PC-9 (cell line): ENCODE measurements at regions not wholly inside any gene's neighbourhood (a gene's known extent, or its start where the extent isn't known, plus 50 kb on each side); places are given as distances from the start of the nearest gene placed in this dataset.

Experiments used
- BruUV-seq: library from RNA; stranded (reverse); fragments of 400-500 nt; replicated peaks from 2 replicates; lab custom pipeline; 2021; lab: Mats Ljungman, UMichigan
- CTCF ChIA-PET: fragments of 300-600 bp; sonication (Branson Sonifier 250); formaldehyde crosslinking; loops from one replicate; lab custom pipeline; 2022; ENCODE audit warnings: antibody characterized with exemption; lab: Charles Lee
- POLR2A ChIA-PET: fragments of 300-600 bp; sonication (Branson Sonifier 250); formaldehyde crosslinking; loops from one replicate; lab custom pipeline; 2022; ENCODE audit warnings: antibody characterized with exemption; ENCODE audit not compliant: unreplicated experiment; lab: Charles Lee
- DNase-seq, 2 experiments: peaks; one replicate each; pipeline versions ENCODE4 v3.0.0 to v3.0.0-alpha.2; 2015 to 2022; ENCODE audit warnings: mixed read lengths in 1 of 2
- H2AFZ ChIP-seq: fragments of 200-600 bp; sonication (generic); 2 replicates; pipeline ENCODE4 v1.8.1; 2017; ENCODE audit warnings: antibody characterized with exemption
- H3F3A ChIP-seq: fragments of 200-600 bp; sonication (generic); 2 replicates; pipeline ENCODE4 v1.8.1; 2017; ENCODE audit warnings: antibody characterized with exemption, mild to moderate bottlenecking, low read depth; ENCODE audit not compliant: insufficient read depth
- H3K27ac ChIP-seq: fragments of 200-600 bp; sonication (generic); 2 replicates; pipeline ENCODE4 v1.6.1; 2016; ENCODE audit warnings: mixed run types
- H3K27me3 ChIP-seq: fragments of 200-600 bp; sonication (generic); 2 replicates; pipeline ENCODE4 v1.6.1; 2016; ENCODE audit warnings: low read depth, mixed run types; ENCODE audit not compliant: insufficient read depth
- H3K36me3 ChIP-seq: fragments of 200-600 bp; sonication (generic); 2 replicates; pipeline ENCODE4 v1.6.1; 2016; ENCODE audit warnings: low read depth, mixed run types
- H3K4me1 ChIP-seq: fragments of 200-600 bp; sonication (generic); replicated peaks from 2 replicates; pipeline ENCODE4 v1.6.1; 2016; ENCODE audit warnings: mixed run types; ENCODE audit not compliant: insufficient read depth
- H3K4me2 ChIP-seq: fragments of 200-600 bp; sonication (generic); 2 replicates; pipeline ENCODE4 v1.6.1; 2017; ENCODE audit warnings: mixed run types
- H3K4me3 ChIP-seq: fragments of 200-600 bp; sonication (generic); 2 replicates; pipeline ENCODE4 v1.6.1; 2016; ENCODE audit warnings: mixed run types
- H3K79me2 ChIP-seq: fragments of 200-600 bp; sonication (generic); 2 replicates; pipeline ENCODE4 v1.6.1; 2017; ENCODE audit warnings: low read depth, mixed run types
- H3K9me2 ChIP-seq: fragments of 200-600 bp; sonication (generic); 2 replicates; pipeline ENCODE4 v1.8.1; 2017; ENCODE audit warnings: mild to moderate bottlenecking; ENCODE audit not compliant: insufficient read depth
- H3K9me3 ChIP-seq: fragments of 200-600 bp; sonication (generic); 2 replicates; pipeline ENCODE4 v1.8.1; 2016; ENCODE audit warnings: low read depth; ENCODE audit not compliant: insufficient read depth
- H4K20me1 ChIP-seq: fragments of 200-600 bp; sonication (generic); 2 replicates; pipeline ENCODE4 v1.8.1; 2017; ENCODE audit not compliant: insufficient read depth
- EZH2 ChIP-seq: fragments of 200-600 bp; sonication (generic); IDR thresholded peaks from 2 replicates; pipeline ENCODE4 v1.8.0; 2017; ENCODE audit warnings: antibody characterized with exemption, low read depth
- intact Hi-C: fragments of 100-400 bp; cut with micrococcal nuclease; formaldehyde crosslinking; loops from one replicate; pipeline ENCODE4 v1.10.0; 2022; ENCODE audit not compliant: unreplicated experiment
- TF ChIP-seq, protein P1 (sequence below): fragments of 200-600 bp; sonication (generic); conservative IDR thresholded peaks from 2 replicates; pipeline ENCODE4 v1.6.1; 2017; ENCODE audit warnings: mixed run types, antibody characterized with exemption, mild to moderate bottlenecking, moderate library complexity

DNA sequence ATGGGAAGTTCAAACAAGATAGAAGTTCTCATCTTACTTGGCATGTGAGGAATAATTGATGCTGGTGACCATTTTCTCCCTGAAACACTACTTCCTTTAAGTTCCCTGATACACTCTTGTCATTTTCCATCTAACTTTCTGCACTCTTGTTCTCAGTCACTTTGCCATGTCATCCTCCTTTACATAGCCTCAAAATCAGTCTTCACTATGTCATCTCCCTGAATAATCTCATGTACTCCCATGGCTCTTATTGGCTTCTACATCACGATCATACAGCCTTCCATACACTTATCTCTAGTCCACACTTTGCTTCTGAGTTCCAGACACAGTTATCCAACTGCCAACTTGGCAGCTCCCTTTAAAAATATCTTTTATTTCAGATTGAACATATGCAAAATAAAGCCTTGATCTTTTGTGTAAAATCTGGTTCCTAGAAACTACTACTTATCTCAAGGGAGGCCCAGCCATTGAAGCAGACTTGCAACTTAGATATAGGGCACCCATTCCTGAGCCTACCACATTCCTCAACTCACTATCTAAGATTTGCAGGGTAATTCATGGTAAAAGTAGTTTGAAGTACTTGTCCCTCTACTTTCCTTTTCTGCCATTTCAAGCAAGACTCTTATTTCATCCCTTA, 1070.2 kb upstream of the NXPH2 start:
- POLR2A ChIA-PET = no interaction called here
- Histone ChIP-seq H3F3A (no peaks in the 10 kb centered on the region), H3K4me3 (no peak overlapping the region), H3K4me1 (no peaks in the 10 kb centered on the region), H4K20me1 (no peaks in the 10 kb centered on the region), H3K79me2 (no peaks in the 10 kb centered on the region), H2AFZ (no peak overlapping the region), H3K9me2 (no peaks in the 10 kb centered on the region), H3K27me3 (no peaks in the 10 kb centered on the region), H3K9me3 (no peaks in the 10 kb centered on the region), H3K36me3 (no peaks in the 10 kb centered on the region), H3K4me2 (no peak overlapping the region), H3K27ac (no peak overlapping the region)
- CTCF ChIA-PET = no interaction called here
- BruUV-seq = no TSS peak
- intact Hi-C loops = no loop called here
- no peak for DNase-seq
- TF ChIP-seq, protein P1, sequence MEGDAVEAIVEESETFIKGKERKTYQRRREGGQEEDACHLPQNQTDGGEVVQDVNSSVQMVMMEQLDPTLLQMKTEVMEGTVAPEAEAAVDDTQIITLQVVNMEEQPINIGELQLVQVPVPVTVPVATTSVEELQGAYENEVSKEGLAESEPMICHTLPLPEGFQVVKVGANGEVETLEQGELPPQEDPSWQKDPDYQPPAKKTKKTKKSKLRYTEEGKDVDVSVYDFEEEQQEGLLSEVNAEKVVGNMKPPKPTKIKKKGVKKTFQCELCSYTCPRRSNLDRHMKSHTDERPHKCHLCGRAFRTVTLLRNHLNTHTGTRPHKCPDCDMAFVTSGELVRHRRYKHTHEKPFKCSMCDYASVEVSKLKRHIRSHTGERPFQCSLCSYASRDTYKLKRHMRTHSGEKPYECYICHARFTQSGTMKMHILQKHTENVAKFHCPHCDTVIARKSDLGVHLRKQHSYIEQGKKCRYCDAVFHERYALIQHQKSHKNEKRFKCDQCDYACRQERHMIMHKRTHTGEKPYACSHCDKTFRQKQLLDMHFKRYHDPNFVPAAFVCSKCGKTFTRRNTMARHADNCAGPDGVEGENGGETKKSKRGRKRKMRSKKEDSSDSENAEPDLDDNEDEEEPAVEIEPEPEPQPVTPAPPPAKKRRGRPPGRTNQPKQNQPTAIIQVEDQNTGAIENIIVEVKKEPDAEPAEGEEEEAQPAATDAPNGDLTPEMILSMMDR = no peak
- TF ChIP-seq EZH2 = no peak

DNA sequence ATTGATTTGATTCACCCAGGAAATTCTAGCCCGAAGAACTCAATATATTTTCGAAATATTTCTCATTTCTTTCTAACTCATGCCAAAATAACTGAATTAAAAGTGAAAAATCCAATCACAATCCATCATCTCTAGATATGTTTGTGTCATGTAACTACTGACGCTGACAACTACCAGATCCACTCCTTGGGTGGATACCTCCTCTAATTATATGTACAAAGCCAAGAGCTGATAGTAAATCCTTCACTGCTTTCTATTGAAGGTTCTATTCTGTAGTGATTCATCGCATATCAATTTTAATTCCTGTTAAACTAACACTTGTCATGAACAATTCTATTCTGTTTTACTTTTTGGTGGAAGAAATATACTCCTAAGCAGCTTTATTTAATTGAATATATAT, 1056.6 kb upstream of the NXPH2 start:
- no peaks in the 10 kb centered on the region for H3F3A ChIP-seq
- no peaks in the 10 kb centered on the region for H3K4me1 ChIP-seq
- H3K27me3 ChIP-seq = no peaks in the 10 kb centered on the region
- TF ChIP-seq EZH2 = no peak
- TF ChIP-seq, protein P1 = no peak
- no peaks in the 10 kb centered on the region for H3K79me2 ChIP-seq
- intact Hi-C loops = no loop called here
- ChIA-PET POLR2A (no interaction called here), CTCF (no interaction called here)
- H3K27ac ChIP-seq = no peak overlapping the region
- H3K9me2 ChIP-seq = no peaks in the 10 kb centered on the region
- no peaks in the 10 kb centered on the region for H4K20me1 ChIP-seq
- no peak overlapping the region for H2AFZ ChIP-seq
- DNase-seq = no peak
- no TSS peak for BruUV-seq
- H3K4me2 ChIP-seq = no peak overlapping the region
- no peaks in the 10 kb centered on the region for H3K9me3 ChIP-seq
- H3K4me3 ChIP-seq = no peak overlapping the region
- no peaks in the 10 kb centered on the region for H3K36me3 ChIP-seq

- Histone ChIP-seq H3K9me3 (no peaks in the 10 kb centered on the region), H3K9me2 (no peaks in the 10 kb centered on the region), H4K20me1 (no peaks in the 10 kb centered on the region), H3K36me3 (no peaks in the 10 kb centered on the region), H3K4me3 (no peak overlapping the region), H3K4me1 (no peaks in the 10 kb centered on the region), H3K4me2 (no peak overlapping the region), H3K27me3 (no peaks in the 10 kb centered on the region), H3K79me2 (no peaks in the 10 kb centered on the region), H2AFZ (no peak overlapping the region), H3F3A (no peaks in the 10 kb centered on the region), H3K27ac (no peak overlapping the region)
- no TSS peak for BruUV-seq
- TF ChIP-seq, protein P1 = no peak
- TF ChIP-seq EZH2 = no peak
- intact Hi-C loops = no loop called here
- CTCF ChIA-PET = no interaction called here
- DNase-seq = no peak
- POLR2A ChIA-PET = no interaction called here
These were observed 1054.9 kb upstream of the NXPH2 start for GRCh38 chr2:139835101-139835500.
